HG03432 (cell line): ENCODE measurements at regions not wholly inside any gene's neighbourhood (a gene's known extent, or its start where the extent isn't known, plus 50 kb on each side); places are given as distances from the start of the nearest gene placed in this dataset.

Experiments
- ATAC-seq: cut with Tn5 transposase; IDR thresholded peaks from one replicate; pipeline ENCODE4 v1.9.1; 2021; ENCODE audit warnings: mild to moderate bottlenecking, moderate library complexity; ENCODE audit not compliant: unreplicated experiment

DNA sequence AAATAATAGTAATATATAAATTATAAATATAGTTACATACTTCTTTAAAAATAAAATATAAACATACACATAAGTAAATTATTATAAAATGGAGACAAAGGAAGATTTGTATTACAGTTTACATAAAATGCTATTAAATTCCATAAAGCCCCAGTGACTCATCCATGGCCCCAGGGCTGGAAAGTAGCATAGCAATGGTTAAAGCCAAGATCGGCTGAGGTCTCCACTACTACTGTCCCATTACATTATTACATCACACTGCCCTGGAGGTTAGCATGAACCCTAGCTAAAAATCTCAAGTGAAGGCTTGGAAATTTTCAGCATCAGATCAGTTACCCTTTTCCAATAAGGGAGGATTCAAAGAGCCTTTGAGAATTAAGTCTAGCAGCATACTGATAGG lies 936.2 kb downstream of the DSC3 start:
- ATAC-seq: no peak

- ATAC-seq: no peak
These were observed 938.7 kb downstream of the DSC3 start for GRCh38 chr18:30103881-30104280.

DNA sequence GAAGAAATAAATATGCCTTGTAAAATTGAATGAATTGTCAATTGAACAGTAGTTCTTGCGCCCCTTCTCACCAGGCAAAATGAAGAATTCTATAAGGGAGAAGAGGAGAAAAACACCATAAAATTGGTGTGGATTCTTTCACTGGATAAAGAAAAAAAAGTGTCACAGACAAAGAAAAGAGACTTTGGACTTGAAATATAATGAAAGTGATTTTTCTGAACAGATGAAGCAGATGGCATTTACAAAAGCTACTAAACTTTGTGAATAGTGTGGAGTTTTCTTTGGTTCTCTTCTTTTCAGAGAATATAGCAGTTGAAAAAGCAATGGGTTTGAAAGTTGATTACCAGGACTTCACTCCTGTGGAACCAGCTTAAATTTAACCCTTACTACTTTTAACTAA lies 945.7 kb downstream of the DSC3 start:
- ATAC-seq: no peak

GRCh38 chr18:30094556-30094955 lies 948.0 kb downstream of the DSC3 start:
- ATAC-seq: no peak

- ATAC-seq: no peak
These were observed 949.2 kb downstream of the DSC3 start for GRCh38 chr18:30093376-30093775.

GRCh38 chr18:30088238-30089015 lies 954.1 kb downstream of the DSC3 start:
- no peak for ATAC-seq

DNA sequence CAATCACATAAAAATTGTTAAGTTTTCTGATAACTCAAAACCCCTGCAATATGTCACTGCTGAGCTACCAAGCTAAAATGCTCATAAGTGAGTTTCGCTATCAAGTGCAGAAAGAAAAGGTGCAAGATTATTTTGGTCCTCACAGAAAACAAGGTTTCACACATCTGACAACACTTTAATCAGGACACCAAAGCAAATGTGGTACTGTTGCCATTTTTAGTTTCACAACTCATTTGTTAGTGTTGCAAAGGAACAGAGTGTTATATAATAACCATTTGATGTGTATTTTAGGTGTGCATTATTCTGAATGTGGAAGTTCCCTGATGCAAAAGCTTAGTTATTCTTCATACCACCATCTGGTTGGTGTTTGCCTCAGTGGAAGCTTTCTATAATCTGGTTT lies 956.2 kb downstream of the DSC3 start:
- ATAC-seq: no peak

- ATAC-seq: no peak
These were observed 961.4 kb downstream of the DSC3 start for GRCh38 chr18:30081122-30081521.

DNA sequence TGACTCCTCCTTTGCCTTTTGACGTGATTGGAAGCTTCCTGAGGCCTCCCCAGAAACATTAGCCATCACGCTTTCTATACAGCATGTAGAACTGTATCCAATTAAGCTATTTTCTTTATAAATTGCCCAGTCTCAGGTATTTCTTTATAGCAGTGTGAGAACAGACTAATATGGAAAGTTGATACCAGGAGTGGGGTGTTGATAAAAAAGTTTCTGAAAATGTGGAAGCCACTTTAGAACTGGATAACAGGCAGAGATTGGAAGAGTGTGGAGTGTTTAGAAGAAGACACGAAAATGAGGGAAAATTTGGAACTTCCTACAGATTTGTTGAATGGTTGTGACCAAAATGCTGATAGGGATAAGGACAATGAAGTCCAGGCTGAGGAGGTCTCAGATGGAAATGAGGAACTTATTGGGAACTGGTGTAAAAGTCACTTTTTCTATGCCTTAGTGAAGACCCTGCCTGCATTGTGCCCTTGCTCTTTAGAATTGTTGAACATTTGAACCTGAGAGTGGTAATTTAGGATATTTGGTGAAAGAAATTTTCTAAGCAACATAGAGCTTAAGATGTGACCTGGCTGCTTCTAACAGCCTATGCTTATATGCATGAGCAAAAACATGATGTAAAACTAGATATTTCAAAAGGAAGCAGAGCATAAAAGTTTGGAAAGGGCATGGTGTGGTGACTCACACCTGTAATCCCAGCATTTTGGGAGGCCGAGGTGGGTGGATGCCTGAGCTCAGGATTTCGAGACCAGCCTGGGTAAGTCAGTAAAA lies 969.7 kb downstream of the DSC3 start:
- ATAC-seq: no peak

- no peak for ATAC-seq
These were observed 976.3 kb downstream of the DSC3 start for GRCh38 chr18:30066288-30066687.

GRCh38 chr18:30057398-30057797 lies 985.1 kb downstream of the DSC3 start:
- ATAC-seq: no peak

- ATAC-seq: no peak
These were observed 986.0 kb downstream of the DSC3 start for GRCh38 chr18:30056528-30056927.

- no peak for ATAC-seq
These were observed 998.0 kb downstream of the DSC3 start for GRCh38 chr18:30044496-30044895.

DNA sequence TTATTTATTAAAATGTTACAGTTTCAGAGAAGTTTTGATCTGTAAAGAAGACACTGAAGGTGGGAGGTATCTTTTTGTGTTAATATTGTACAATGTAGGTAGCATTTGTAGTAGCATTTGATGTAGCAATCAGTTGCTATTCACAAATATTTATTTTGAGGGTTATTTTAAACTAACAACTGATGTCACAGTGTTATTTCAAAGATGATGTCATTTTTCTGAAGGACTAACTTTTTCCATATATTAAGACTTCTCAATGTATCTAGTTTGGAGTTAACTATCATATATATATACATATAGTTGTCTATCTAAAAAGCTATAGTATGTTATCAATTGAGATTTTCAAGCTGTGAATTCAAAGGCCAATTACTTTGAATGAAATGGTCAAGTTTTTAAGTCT lies 1003.3 kb downstream of the DSC3 start:
- ATAC-seq: no peak

DNA sequence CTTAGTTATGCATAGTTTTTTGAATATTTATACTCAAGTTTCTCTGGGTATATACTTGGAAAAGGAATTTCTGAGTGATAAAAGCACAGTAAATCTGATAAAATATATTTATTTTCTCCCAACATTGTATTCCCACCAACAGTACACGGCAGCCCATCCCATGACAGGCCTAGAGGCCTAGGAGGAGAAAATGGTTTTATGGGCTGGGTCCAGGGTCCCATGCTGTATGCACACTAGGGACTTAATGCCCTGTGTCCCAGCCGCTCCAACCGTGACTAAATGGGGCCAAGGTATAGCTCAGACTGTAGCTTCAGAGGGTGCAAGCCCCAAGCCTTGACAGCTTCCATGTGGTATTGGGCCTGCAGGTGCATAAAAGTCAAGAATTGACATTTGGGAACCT lies 1007.7 kb downstream of the DSC3 start:
- no peak for ATAC-seq

- ATAC-seq: no peak
These were observed 1026.4 kb downstream of the DSC3 start for GRCh38 chr18:30016179-30016578.

- ATAC-seq: no peak
These were observed 1037.6 kb downstream of the DSC3 start for GRCh38 chr18:30004965-30005364.

DNA sequence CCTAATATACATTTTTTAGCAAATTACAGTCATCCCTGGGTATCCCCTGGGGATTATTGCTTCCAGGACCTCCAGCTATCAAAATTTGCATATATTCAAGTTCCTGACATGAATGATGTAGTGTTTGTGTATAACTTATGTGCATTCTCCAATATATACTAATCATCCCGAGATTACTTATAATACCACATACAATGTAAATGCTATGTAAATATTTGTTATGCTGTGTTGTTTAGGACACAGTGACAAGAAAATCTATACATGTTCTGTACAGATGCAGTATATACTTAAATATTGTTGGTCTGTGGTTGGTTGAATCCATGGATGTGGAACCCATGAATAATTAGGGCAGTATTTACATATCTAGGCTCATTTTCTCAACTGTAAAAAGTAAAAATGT lies 1060.3 kb downstream of the DSC3 start:
- ATAC-seq: no peak

DNA sequence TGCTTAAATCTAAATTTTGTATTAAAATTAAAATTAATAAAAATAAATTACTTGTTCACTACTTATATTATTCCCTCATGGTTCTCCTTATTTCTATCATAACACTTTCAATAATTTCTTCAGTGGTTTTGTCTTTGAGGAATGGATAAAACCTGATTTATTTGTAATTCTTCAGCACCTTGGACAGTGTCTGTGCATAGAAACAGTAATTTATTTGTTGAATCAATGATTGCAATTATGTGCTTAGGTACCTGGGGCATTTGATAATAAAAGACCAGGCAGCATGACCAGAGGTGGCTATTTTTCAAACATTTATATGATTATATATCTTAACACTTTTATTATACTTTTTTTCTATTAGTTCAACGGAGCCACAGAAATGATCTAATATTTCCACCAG lies 1062.7 kb downstream of the DSC3 start:
- ATAC-seq: no peak

DNA sequence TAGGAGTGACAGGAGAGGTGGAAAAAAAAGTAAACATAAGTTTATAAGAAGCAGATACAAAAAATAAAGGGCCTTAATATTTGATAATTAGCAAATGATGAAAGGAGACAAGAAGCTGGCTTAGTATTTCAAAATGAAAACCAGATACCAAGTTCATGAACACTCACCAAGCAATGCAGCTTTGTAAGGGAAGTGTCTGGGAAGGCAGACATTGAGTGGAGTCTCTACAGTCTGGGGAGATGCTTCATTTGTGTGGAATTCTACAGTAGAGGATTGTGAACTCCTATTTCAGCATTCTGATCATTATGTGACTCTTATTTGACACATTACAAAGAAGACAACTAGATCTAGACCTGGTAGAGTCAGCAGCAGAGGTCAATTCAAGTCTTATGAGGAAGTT lies 1072.7 kb downstream of the DSC3 start:
- ATAC-seq: no peak

GRCh38 chr18:29962579-29962978 lies 1080.0 kb downstream of the DSC3 start:
- no peak for ATAC-seq

- ATAC-seq: no peak
These were observed 1082.0 kb downstream of the DSC3 start for GRCh38 chr18:29960539-29960938.
